ENCODE measurements at regions not wholly inside any gene's neighbourhood (a gene's known extent, or its start where the extent isn't known, plus 50 kb on each side); places are given as distances from the start of the nearest gene placed in this dataset.

- DNase-seq = no peak
These were observed 388.4 kb downstream of the BTBD3 start for GRCh38 chr20:12306107-12306506.

DNA sequence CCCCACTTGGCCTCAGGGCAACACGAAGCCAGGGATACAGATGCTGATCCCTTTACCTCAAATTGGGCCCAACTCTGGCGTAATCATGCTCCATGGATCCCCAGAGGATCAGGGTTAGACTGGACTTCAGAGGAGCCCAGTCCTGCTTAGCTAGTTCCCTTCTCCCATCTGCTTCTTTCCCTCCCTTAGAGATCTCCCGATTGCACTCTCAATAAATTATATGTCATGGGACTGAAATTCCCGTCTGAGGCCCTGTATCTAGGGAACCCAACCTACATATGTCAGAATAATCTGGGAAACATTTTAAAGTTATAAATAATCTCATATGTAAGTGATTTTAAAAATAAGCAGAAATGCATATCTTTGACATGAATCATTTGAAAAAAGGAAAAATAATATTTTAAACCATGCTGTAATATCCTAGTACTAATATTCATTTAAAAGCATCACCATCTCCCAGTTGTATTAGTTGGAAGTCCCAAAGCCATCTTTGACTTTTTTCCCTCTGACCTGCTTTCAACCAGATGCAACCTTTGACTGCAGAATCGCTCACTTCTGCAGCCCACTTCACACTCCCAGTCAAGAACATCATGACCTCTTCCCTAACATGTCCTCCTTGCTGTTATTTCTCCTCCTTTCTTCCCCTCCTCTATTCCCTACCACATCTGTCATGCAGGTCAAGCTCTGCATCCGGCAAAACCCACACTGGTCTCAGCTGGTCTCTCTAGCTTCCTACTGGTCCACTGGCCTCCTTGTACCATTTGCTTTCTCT, 393.6 kb downstream of the BTBD3 start:
- DNase-seq = no peak

- no peak for DNase-seq
These were observed 398.0 kb downstream of the BTBD3 start for GRCh38 chr20:12315652-12316051.

GRCh38 chr20:12316794-12317193, 399.1 kb downstream of the BTBD3 start:
- DNase-seq = no peak

DNA sequence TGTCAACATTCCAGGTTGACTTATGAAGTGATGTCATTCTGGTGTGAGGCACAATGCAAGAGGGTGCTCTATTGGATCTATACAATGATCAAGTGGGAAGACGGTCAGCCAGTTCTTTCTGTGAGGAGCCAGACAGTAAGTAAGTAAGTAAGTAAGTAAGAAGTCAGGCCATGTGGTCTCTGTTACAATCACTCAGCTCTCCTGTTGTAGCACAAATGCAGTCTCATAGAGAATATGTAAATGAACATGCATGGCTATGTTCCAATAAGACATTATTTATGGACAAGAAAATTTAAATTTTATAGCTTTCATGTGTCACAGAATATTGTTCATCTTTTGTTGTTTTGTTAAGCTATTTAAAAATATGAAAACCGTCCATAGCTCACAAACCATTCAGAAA, 399.7 kb downstream of the BTBD3 start:
- DNase-seq = no peak

DNA sequence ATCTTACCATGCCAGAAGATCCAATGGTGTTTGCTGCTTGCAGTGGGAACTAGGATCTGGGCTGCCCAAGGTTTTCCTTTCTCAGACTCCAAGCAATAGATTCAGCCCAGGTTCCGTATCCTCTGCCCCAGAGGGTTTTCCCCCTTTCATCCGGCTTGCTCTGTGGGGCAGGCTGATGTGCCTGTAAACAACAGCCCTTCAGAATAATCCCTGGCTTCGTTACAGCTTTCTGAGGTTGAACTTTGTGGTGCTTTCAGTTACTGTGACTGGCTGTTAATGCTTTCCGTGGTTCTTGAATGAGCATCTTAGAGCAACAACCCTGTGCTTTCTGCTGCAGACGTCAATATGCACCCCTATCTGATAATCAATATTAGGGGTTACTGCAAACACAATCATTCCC, 400.4 kb downstream of the BTBD3 start:
- no peak for DNase-seq

GRCh38 chr20:12321736-12322135, 404.0 kb downstream of the BTBD3 start:
- no peak for DNase-seq

DNA sequence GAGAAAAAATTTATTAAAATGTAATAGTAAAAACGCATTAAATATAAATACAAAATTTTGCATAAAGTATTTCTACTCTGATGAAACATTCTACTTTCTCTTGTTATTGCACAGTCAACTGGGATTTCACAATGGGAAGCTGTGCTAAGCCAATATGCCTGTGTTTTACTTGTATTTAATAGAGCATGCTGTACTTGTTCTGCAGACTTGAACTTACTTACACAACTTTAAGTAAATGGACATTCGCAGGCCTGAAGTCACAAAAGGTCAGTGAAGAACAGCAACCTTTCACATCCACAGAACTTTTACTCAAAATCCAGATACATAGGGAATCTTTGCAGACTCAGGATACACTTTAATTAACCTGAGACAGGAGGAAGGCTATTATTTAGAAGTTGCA, 409.5 kb downstream of the BTBD3 start:
- DNase-seq = no peak

GRCh38 chr20:12331236-12331635, 413.5 kb downstream of the BTBD3 start:
- no peak for DNase-seq

- DNase-seq = no peak
These were observed 419.9 kb downstream of the BTBD3 start for GRCh38 chr20:12337601-12338000.

GRCh38 chr20:12345978-12346377, 428.3 kb downstream of the BTBD3 start:
- DNase-seq = no peak

DNA sequence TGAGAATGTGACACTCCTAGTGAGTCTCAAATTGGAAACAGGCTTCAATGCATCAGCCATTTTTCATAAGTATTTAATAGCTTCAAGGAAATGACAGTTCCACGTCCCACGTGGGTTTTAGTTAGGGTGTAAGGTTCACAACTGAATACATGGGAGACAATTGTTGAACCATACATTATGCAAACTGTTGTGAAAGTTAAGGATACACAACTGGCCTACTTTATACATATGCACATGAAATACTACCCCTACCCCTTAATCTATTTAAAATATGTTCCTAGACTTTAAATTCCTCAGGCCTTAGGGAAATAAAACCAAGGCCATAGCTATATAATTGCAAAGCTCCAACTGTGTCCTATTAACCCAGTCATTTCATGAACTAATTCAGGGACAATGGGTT, 436.1 kb downstream of the BTBD3 start:
- no peak for DNase-seq

DNA sequence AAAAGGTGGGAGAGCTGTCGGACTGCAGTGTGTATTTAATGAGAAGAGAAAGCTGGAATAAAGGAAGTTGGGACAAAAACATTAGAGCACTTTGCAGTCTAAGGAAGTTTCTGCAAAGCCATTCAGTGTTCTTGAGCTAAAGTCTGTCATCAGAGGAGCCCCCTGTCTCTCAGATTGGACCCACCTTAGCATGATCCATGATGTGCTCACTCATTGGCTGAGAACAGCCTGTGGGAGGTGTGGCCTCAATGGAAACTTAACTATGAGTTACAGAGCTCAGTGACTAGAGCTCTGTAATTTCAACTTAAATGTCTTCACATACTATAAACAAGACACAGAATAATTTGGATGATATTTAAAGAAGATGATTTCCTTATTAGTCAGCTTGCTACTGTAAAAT, 437.0 kb downstream of the BTBD3 start:
- no peak for DNase-seq

DNA sequence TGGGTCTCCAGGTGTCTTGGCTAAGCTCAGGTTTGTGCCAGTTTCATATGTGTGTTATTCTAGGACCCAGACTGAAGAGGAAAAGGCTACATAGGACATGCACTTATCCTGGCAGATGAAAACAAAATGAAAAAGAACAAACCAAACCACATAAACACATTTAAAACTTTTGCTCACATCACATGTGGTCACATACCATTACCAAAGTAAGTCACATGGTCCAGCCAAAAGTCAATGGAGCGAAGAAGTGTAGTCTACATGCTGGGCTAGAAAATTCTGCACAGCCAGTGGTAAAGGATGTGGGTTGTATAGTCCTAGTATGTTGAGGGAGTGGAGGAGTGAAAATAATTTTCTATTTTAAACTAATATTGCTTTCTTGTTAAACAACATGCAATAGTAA, 437.5 kb downstream of the BTBD3 start:
- no peak for DNase-seq

- no peak for DNase-seq
These were observed 440.4 kb downstream of the BTBD3 start for GRCh38 chr20:12358006-12358654.

- no peak for DNase-seq
These were observed 440.9 kb downstream of the BTBD3 start for GRCh38 chr20:12358655-12359009.

DNA sequence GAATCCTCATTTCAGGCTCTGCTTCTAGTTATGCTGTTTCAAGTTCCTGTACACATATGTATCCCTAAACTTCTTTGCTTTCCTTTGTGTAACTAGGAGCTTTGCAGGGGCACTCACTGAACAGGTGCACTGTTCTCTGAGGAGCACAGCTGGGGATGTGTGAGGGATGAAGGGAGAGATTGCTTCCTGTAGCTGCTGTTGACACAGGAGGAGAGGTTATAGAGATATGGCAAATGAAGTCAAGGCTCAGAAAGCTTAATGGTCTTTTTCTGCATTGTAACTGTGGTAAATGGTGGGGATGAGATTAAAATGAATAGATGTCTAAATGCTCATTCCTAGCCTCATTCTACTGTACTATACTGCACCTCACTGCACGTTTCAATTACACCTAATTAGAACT, 454.3 kb downstream of the BTBD3 start:
- DNase-seq = peak; percentile 57

DNA sequence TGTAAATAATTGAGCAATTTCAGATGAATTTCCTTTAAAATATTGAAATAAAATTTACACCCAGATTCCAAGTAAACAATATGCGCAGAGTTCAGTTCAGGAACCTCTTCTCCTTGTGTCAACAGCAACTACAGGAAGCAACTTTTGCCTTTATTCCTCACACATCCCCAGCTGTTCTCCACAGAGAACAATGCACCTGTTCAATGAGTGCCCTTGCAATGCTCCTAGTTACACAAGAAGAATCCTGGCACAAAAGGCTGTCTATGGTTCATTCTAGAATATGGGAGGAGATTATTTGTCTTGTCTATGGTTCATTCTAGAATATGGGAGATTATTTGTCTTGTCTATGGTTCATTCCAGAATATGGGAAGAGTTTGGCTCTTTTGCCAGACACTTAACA, 454.9 kb downstream of the BTBD3 start:
- DNase-seq = peak; percentile 16

DNA sequence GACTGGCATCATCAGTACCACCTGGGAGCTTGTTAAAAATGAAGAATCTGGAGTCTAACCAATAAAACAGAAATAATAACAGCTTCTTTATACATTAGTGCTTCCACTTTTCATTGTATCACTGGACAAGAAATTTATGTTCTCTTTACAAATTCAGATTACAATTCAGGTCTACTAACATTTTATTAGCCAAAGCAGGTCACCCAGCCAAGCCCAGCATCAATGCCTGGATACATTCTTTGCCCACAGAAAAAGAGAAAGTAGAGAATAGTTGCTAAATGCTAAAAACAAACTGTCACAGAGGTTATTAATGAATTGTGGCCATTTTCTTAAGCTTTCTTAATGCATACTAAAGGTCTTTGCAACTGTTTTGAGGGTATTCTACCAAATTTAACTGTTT, 458.3 kb downstream of the BTBD3 start:
- no peak for DNase-seq

- DNase-seq = no peak
These were observed 466.1 kb downstream of the BTBD3 start for GRCh38 chr20:12383821-12384220.

GRCh38 chr20:12386821-12387220, 469.1 kb downstream of the BTBD3 start:
- DNase-seq = no peak

- DNase-seq = no peak
These were observed 473.4 kb downstream of the BTBD3 start for GRCh38 chr20:12391099-12391498.

- no peak for DNase-seq
These were observed 477.1 kb downstream of the BTBD3 start for GRCh38 chr20:12394786-12395185.

DNA sequence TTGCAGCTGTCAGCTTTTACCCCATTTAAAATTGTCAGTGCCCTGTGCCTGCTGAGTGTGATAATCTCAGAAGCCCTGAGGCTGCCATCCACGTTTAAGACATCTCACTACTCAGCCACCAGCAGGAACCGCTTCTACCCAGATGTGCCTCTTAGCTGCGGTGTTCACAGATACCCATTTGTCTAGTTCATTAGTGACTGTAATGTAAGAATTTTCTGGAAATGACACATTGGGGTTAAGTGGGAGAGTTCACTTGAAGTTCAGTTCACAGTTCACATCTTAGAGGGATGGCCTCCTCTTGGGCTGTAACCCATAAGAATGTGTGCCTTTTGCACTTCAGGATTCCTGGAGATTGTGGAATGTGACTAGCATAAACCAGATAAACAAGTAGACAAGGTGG, 477.7 kb downstream of the BTBD3 start:
- DNase-seq = no peak

DNA sequence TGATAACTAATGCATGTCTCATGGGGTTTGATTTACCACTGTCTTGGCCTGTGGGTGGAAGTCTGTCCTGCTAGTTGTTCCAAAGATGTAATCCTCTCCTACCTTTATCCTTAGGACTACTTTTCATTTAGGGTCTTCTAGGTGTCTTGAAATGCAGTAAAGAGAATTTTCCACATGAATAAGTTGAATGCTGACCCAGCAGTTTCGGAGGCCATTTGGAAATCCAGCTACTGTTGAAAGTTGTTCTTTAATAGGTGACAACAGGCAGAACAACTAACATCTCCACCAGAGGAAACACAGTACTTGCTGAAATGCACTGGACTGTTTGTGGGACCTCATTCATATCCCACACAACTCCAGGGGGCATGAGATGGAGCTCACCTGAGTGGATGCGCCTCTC, 478.1 kb downstream of the BTBD3 start:
- DNase-seq = no peak

All from NCI-H1436 (cell line).